HFFc6 (cell line): ENCODE measurements at regions not wholly inside any gene's neighbourhood (a gene's known extent, or its start where the extent isn't known, plus 50 kb on each side); places are given as distances from the start of the nearest gene placed in this dataset.
"Not testable (repeated sequence)": the region's sequence is repeated elsewhere in the genome, so short reads cannot be mapped to it uniquely, and the experiment has no call there.

Experiments
- DNase-seq: peaks from one replicate; pipeline ENCODE4 v3.0.0-alpha.2; 2018
- H3K27ac Mint-ChIP-seq: 2 replicates; pipeline ENCODE4 v1.8.0; 2020; ENCODE audit warnings: mild to moderate bottlenecking, mixed read lengths
- H3K27me3 Mint-ChIP-seq: 2 replicates; pipeline ENCODE4 v1.8.0; 2021; ENCODE audit warnings: mild to moderate bottlenecking, moderate library complexity, mixed read lengths; ENCODE audit not compliant: insufficient read depth
- H3K36me3 Mint-ChIP-seq: 2 replicates; pipeline ENCODE4 v1.8.0; 2021; ENCODE audit warnings: low read depth, mixed read lengths
- H3K4me1 Mint-ChIP-seq: 2 replicates; pipeline ENCODE4 v1.8.0; 2020; ENCODE audit warnings: low read depth, mixed read lengths
- H3K4me3 Mint-ChIP-seq: 2 replicates; pipeline ENCODE4 v1.8.0; 2020; ENCODE audit warnings: mild to moderate bottlenecking, moderate library complexity, mixed read lengths
- H3K9me3 Mint-ChIP-seq: 2 replicates; pipeline ENCODE4 v1.8.0; 2020; ENCODE audit warnings: mild to moderate bottlenecking, mixed read lengths
- TF ChIP-seq, protein P1 (sequence below): fragments of 200-600 bp; sonication (generic); IDR thresholded peaks from 2 replicates; pipeline ENCODE4 v1.5.0; 2021; ENCODE audit warnings: antibody characterized with exemption, mild to moderate bottlenecking

DNA sequence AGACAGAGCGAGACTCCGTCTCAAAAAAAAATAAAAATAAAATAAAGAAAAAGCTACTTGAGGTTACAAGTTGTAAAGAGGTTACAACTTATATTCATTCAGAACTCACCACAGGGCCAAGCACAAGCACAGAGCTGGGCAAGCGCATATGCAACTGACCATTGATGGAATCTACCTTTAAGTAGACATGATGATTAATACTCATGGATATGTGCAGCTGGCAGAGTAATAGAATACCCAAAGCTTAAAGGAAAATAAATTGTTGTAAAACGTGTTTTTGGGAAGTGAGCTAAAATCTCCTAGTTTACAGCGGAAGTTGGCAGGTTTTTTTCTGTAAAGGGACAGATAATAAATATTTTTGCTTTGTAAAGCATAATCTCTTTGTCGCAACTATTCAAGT is 111.6 kb downstream of the TMEM168 start:
- Mint-ChIP-seq H3K27me3 (peaks cover 2% of the 10 kb centered on the region), H3K4me1 (no peaks in the 10 kb centered on the region), H3K9me3 (no peaks in the 10 kb centered on the region), H3K27ac (no peak overlapping the region), H3K4me3 (no peak overlapping the region), H3K36me3 (no peaks in the 10 kb centered on the region)
- TF ChIP-seq, protein P1, sequence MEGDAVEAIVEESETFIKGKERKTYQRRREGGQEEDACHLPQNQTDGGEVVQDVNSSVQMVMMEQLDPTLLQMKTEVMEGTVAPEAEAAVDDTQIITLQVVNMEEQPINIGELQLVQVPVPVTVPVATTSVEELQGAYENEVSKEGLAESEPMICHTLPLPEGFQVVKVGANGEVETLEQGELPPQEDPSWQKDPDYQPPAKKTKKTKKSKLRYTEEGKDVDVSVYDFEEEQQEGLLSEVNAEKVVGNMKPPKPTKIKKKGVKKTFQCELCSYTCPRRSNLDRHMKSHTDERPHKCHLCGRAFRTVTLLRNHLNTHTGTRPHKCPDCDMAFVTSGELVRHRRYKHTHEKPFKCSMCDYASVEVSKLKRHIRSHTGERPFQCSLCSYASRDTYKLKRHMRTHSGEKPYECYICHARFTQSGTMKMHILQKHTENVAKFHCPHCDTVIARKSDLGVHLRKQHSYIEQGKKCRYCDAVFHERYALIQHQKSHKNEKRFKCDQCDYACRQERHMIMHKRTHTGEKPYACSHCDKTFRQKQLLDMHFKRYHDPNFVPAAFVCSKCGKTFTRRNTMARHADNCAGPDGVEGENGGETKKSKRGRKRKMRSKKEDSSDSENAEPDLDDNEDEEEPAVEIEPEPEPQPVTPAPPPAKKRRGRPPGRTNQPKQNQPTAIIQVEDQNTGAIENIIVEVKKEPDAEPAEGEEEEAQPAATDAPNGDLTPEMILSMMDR, result no peak
- DNase-seq, result no peak

DNA sequence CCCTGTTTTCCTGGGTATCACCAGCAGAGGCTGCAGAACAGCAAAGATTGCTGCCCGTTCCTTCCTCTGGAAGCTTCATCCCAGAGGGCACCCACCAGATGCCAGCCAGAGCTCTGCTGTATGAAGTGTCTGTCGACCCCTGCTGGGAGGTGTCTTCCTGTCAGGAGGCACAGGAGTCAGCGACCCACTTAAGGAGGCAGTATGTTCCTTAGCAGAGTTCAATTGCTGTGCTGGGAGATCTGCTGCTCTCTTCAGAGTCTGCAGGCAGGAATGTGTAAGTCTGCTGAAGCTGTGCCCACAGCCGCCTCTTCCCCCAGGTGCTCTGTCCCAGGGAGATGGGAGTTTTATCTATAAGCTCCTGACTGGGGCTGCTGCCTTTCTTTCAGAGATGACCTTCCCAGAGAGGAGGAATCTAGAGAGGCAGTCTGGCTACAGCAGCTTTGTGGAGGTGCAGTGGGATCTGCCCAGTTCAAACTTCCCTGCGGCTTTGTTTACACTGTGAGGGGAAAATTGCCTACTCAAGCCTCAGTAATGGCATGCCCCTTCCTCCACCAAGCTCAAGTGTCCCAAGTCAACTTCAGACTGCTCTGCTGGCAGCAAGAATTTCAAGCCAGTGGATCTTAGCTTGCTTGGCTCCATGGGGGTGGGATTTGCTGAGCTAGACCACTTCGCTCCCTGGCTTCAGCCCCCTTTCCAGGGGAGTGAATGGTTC is 100.6 kb downstream of the TMEM168 start:
- H3K27ac Mint-ChIP-seq, DNase-seq, H3K4me1 Mint-ChIP-seq, H3K9me3 Mint-ChIP-seq, H3K36me3 Mint-ChIP-seq, H3K27me3 Mint-ChIP-seq, H3K4me3 Mint-ChIP-seq: not testable (repeated sequence)

- Mint-ChIP-seq H3K4me3 (no peak overlapping the region), H3K4me1 (no peaks in the 10 kb centered on the region), H3K27me3 (peaks cover 1% of the 10 kb centered on the region; the same call in 1 of the 2 replicates), H3K36me3 (no peaks in the 10 kb centered on the region), H3K27ac (no peak overlapping the region), H3K9me3 (no peaks in the 10 kb centered on the region)
- TF ChIP-seq, protein P1, result no peak
- DNase-seq, result no peak
These were observed 97.9 kb downstream of the TMEM168 start for GRCh38 chr7:112692333-112692732.

GRCh38 chr7:112697211-112697610 is 93.0 kb downstream of the TMEM168 start:
- not testable (repeated sequence) for DNase-seq, H3K4me1 Mint-ChIP-seq, H3K9me3 Mint-ChIP-seq, H3K4me3 Mint-ChIP-seq, H3K36me3 Mint-ChIP-seq, H3K27me3 Mint-ChIP-seq, H3K27ac Mint-ChIP-seq

DNA sequence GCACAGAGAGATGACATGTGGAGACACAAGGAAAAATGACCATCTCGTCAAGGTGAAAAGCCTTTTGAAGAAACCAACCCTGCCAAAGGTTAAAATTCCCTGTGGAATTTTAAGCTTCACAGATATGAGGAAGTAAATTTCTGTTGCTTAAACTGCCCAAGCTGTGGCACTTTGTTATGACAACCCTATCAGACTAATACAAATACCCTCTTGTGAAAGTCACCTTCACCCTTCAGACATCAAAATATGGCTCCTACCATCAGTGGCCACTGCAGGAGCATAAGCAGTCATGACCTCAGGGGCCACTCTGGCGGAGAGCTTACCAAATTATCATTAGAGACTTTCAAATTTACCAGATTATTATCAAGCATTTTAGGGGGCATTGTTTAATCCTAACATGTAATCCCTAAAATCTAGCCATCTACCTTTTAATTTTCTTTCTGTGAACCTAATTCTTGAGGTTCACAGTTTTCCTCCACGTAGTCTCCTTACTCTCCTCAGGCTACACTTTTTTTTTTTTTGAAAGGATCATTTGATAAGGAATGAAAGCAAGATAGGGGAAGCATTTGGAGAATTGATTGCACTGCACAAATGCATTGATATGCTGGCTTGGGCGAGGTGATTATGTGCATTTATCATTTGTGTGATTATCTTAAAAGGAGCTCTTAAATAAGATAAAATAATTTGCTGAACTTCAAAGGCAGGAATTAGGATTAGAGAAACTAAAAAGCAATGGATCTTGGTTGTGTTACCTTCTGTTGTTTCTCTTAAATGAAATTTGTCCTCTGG is 90.3 kb downstream of the TMEM168 start:
- no peaks in the 10 kb centered on the region for H3K9me3 Mint-ChIP-seq
- DNase-seq, result no peak
- no peaks in the 10 kb centered on the region for H3K36me3 Mint-ChIP-seq
- H3K4me1 Mint-ChIP-seq, result no peaks in the 10 kb centered on the region
- TF ChIP-seq, protein P1, result no peak
- no peak overlapping the region for H3K4me3 Mint-ChIP-seq
- H3K27ac Mint-ChIP-seq, result no peak overlapping the region
- peaks cover 1% of the 10 kb centered on the region for H3K27me3 Mint-ChIP-seq

- TF ChIP-seq, protein P1, result no peak
These were observed 88.7 kb downstream of the TMEM168 start for GRCh38 chr7:112701456-112701855.

More at GRCh38 chr7:112701456-112701855, 88.7 kb downstream of the TMEM168 start:
- no peak for DNase-seq
- Mint-ChIP-seq H3K9me3 (no peaks in the 10 kb centered on the region), H3K27me3 (peaks cover 1% of the 10 kb centered on the region), H3K36me3 (no peaks in the 10 kb centered on the region), H3K4me3 (no peak overlapping the region), H3K4me1 (no peaks in the 10 kb centered on the region), H3K27ac (no peak overlapping the region)
